Naive thymus-derived CD4-positive, alpha-beta T cell (primary cell): ENCODE measurements at regions not wholly inside any gene's neighbourhood (a gene's known extent, or its start where the extent isn't known, plus 50 kb on each side); places are given as distances from the start of the nearest gene placed in this dataset.
A peak's percentile ranks its signal among the peaks of the same experiment; 100 is the strongest.

ENCODE experiments used
- ATAC-seq: fragments of 150-1000 bp; cut with Tn5 transposase; 2 replicates; pipeline ENCODE4 v1.10.0; 2021; ENCODE audit warnings: mild to moderate bottlenecking, moderate library complexity
- CTCF ChIA-PET: fragments of 350-600 bp; sonication (Branson Sonifier 250); formaldehyde crosslinking; loops from one replicate; lab custom pipeline; 2021; ENCODE audit warnings: antibody characterized with exemption; lab: Charles Lee
- POLR2A ChIA-PET: fragments of 350-600 bp; sonication (Branson Sonifier 250); formaldehyde crosslinking; loops from one replicate; lab custom pipeline; 2021; ENCODE audit warnings: antibody characterized with exemption, inconsistent platforms; lab: Charles Lee
- DNase-seq, 9 donors: peaks; one replicate each; pipeline versions ENCODE4 v3.0.0 to v3.0.0-alpha.2; 2020 to 2022; ENCODE audit warnings: mixed read lengths in 1 of 9
- H3K27ac ChIP-seq: one replicate; pipeline ENCODE4 v1.7.0; 2013; ENCODE audit warnings: mild to moderate bottlenecking, low read depth, low read length, moderate library complexity
- H3K27me3 ChIP-seq, 2 donors: one replicate each; pipeline ENCODE4 v1.7.0; 2013; ENCODE audit warnings: low read length in 2 of 2, mild to moderate bottlenecking in 2 of 2, moderate library complexity in 2 of 2; ENCODE audit not compliant: control insufficient read depth in 2 of 2, insufficient read depth in 2 of 2
- H3K36me3 ChIP-seq, 3 experiments: 1 replicate in 2 of 3; 2 replicates in 1 of 3; pipeline ENCODE4 v1.7.0; 2013; ENCODE audit warnings: low read length in 3 of 3, mild to moderate bottlenecking in 3 of 3, moderate library complexity in 1 of 3; ENCODE audit not compliant: insufficient read depth in 3 of 3, control insufficient read depth in 2 of 3
- H3K4me1 ChIP-seq, 2 donors: one replicate each; pipeline ENCODE4 v1.7.0; 2013; ENCODE audit warnings: low read length in 2 of 2, mild to moderate bottlenecking in 2 of 2, moderate library complexity in 1 of 2; ENCODE audit not compliant: control insufficient read depth in 2 of 2, insufficient read depth in 2 of 2
- H3K4me3 ChIP-seq: 2 replicates; pipeline ENCODE4 v1.7.0; 2013; ENCODE audit warnings: mild to moderate bottlenecking, low read length
- H3K9me3 ChIP-seq, 3 experiments: 1 replicate in 2 of 3; 2 replicates in 1 of 3; pipeline ENCODE4 v1.7.0; 2013; ENCODE audit warnings: low read length in 3 of 3; ENCODE audit not compliant: control insufficient read depth in 2 of 3
- H3K27ac Mint-ChIP-seq, 9 donors: one replicate each; pipeline ENCODE4 v1.8.0; 2020 to 2022; ENCODE audit warnings: mixed read lengths in 9 of 9, mild to moderate bottlenecking in 8 of 9, moderate library complexity in 5 of 9, inconsistent platforms in 2 of 9
- H3K27me3 Mint-ChIP-seq, 5 donors: one replicate each; pipeline ENCODE4 v1.8.0; 2021 to 2022; ENCODE audit warnings: mixed read lengths in 5 of 5, mild to moderate bottlenecking in 1 of 5
- H3K36me3 Mint-ChIP-seq, 5 donors: one replicate each; pipeline ENCODE4 v1.8.0; 2020 to 2022; ENCODE audit warnings: mixed read lengths in 5 of 5, mild to moderate bottlenecking in 3 of 5, inconsistent platforms in 1 of 5
- H3K4me1 Mint-ChIP-seq, 7 donors: one replicate each; pipeline ENCODE4 v1.8.0; 2020 to 2022; ENCODE audit warnings: mixed read lengths in 7 of 7, mild to moderate bottlenecking in 3 of 7, inconsistent platforms in 1 of 7
- H3K4me3 Mint-ChIP-seq, 10 donors: one replicate each; pipeline ENCODE4 v1.8.0; 2020 to 2022; ENCODE audit warnings: mild to moderate bottlenecking in 10 of 10, mixed read lengths in 10 of 10, moderate library complexity in 6 of 10, inconsistent platforms in 2 of 10
- H3K9me3 Mint-ChIP-seq, 11 donors: one replicate each; pipeline ENCODE4 v1.8.0; 2020 to 2022; ENCODE audit warnings: mixed read lengths in 11 of 11, mild to moderate bottlenecking in 4 of 11, inconsistent platforms in 1 of 11, moderate library complexity in 1 of 11
- intact Hi-C, 2 donors: fragments of 100-400 bp; cut with micrococcal nuclease; formaldehyde crosslinking; loops; one replicate each; pipeline ENCODE4 v1.15.1; 2023

DNA sequence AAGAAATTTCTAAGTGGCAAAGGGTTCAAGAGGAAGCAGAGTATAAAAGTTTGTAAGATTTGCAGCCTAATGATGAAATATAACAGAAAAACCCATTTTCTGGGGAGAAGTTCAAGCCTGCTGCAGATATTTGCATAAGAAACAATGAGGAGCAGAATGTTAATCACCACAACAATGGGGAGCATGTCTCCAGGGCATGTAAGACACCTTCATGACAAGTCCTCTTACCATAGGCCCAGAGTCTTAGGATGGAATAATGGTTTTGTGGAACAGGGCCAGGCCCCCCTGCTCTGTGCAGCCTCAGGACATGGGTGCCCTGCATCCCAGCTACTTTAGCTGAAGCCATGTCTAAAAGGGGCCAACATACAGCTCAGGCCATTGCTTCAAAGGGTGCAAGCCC, 809.0 kb upstream of the SLITRK5 start:
- ChIA-PET CTCF (no interaction called here), POLR2A (no interaction called here)
- H3K9me3 ChIP-seq, result no peaks in the 10 kb centered on the region
- no peaks in the 10 kb centered on the region for H3K36me3 ChIP-seq
- DNase-seq, result no peak
- no peaks in the 10 kb centered on the region for H3K27me3 ChIP-seq
- no peak overlapping the region for H3K4me3 ChIP-seq
- intact Hi-C loops, result no loop called here
- Mint-ChIP-seq H3K4me1 (no peaks in the 10 kb centered on the region), H3K27me3 (no peaks in the 10 kb centered on the region), H3K36me3 (no peaks in the 10 kb centered on the region), H3K27ac (no peak overlapping the region), H3K4me3 (no peak overlapping the region), H3K9me3 (peaks cover 0 to 6% (median 2%) of the 10 kb centered on the region in 11 donors)
- H3K4me1 ChIP-seq, result no peaks in the 10 kb centered on the region
- H3K27ac ChIP-seq, result no peak overlapping the region
- no peak for ATAC-seq

GRCh38 chr13:86864376-86864775, 806.8 kb upstream of the SLITRK5 start:
- ATAC-seq (no peak), DNase-seq (no peak)
- no peaks in the 10 kb centered on the region for H3K36me3 ChIP-seq
- no peaks in the 10 kb centered on the region for H3K4me1 Mint-ChIP-seq
- H3K9me3 Mint-ChIP-seq, result peaks cover 0 to 6% (median 2%) of the 10 kb centered on the region in 11 donors
- CTCF ChIA-PET, result no interaction called here
- H3K27ac Mint-ChIP-seq, result no peak overlapping the region
- H3K4me1 ChIP-seq, result no peaks in the 10 kb centered on the region
- H3K36me3 Mint-ChIP-seq, result no peaks in the 10 kb centered on the region
- no peaks in the 10 kb centered on the region for H3K9me3 ChIP-seq
- intact Hi-C loops, result no loop called here
- no peaks in the 10 kb centered on the region for H3K27me3 Mint-ChIP-seq
- no peaks in the 10 kb centered on the region for H3K27me3 ChIP-seq
- no peak overlapping the region for H3K4me3 ChIP-seq
- no peak overlapping the region for H3K4me3 Mint-ChIP-seq
- POLR2A ChIA-PET, result no interaction called here
- H3K27ac ChIP-seq, result no peak overlapping the region

- ATAC-seq (no peak), DNase-seq (peak in 1 of 9 donors; percentile 5)
- POLR2A ChIA-PET, result no interaction called here
- Histone ChIP-seq H3K27me3 (no peaks in the 10 kb centered on the region), H3K9me3 (no peaks in the 10 kb centered on the region), H3K4me3 (no peak overlapping the region), H3K4me1 (no peaks in the 10 kb centered on the region), H3K36me3 (no peaks in the 10 kb centered on the region), H3K27ac (no peak overlapping the region)
- H3K4me1 Mint-ChIP-seq, result no peaks in the 10 kb centered on the region
- no peaks in the 10 kb centered on the region for H3K27me3 Mint-ChIP-seq
- H3K4me3 Mint-ChIP-seq, result no peak overlapping the region
- no peaks in the 10 kb centered on the region for H3K36me3 Mint-ChIP-seq
- H3K27ac Mint-ChIP-seq, result no peak overlapping the region
- peaks cover 0 to 3% (median 0%) of the 10 kb centered on the region in 11 donors for H3K9me3 Mint-ChIP-seq
- intact Hi-C loops, result loop anchor here in 1 of 2 donors (10.0 kb wide), 1 partner anchor 794 kb away; no protein-coding TSS in a partner anchor
- CTCF ChIA-PET, result no interaction called here
Observed at GRCh38 chr13:86870444-86870843, 800.7 kb upstream of the SLITRK5 start.

GRCh38 chr13:86877441-86877840, 793.7 kb upstream of the SLITRK5 start:
- Mint-ChIP-seq H3K4me1 (peaks cover 0 to under 1% (median 0%) of the 10 kb centered on the region in 7 donors), H3K36me3 (peaks cover 0 to under 1% (median 0%) of the 10 kb centered on the region in 5 donors), H3K4me3 (no peak overlapping the region), H3K27ac (no peak overlapping the region), H3K9me3 (peaks cover 0 to 3% (median under 1%) of the 10 kb centered on the region in 11 donors), H3K27me3 (peaks cover 0 to under 1% (median 0%) of the 10 kb centered on the region in 5 donors)
- H3K9me3 ChIP-seq, result no peaks in the 10 kb centered on the region
- POLR2A ChIA-PET, result no interaction called here
- no peak for DNase-seq
- no peak overlapping the region for H3K27ac ChIP-seq
- no peaks in the 10 kb centered on the region for H3K4me1 ChIP-seq
- no peaks in the 10 kb centered on the region for H3K36me3 ChIP-seq
- intact Hi-C loops, result loop anchor here in 1 of 2 donors (10.0 kb wide), 1 partner anchor 787 kb away; no protein-coding TSS in a partner anchor
- H3K27me3 ChIP-seq, result no peaks in the 10 kb centered on the region
- no peak overlapping the region for H3K4me3 ChIP-seq
- CTCF ChIA-PET, result no interaction called here
- ATAC-seq, result no peak

DNA sequence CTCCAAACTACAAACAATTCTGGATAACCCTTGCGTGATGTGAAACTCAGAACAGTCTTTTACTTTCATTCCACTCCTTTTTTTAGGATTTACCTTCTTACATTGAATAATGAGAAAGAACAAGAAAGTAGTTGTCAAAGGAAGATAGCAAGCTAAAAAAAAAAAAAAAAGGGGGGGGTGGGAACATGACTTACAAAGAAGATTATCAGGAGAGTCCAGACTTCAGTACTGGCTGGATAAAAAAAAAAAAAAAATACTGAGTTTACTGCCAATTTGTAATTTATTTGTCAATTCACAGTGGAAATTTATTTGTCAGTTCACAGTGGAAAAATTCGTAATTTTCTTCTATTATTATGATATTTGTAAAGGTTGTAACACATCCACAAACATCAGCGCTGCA, 792.4 kb upstream of the SLITRK5 start:
- H3K27me3 ChIP-seq, result no peaks in the 10 kb centered on the region
- CTCF ChIA-PET, result no interaction called here
- no peaks in the 10 kb centered on the region for H3K36me3 ChIP-seq
- no peak overlapping the region for H3K27ac Mint-ChIP-seq
- POLR2A ChIA-PET, result no interaction called here
- DNase-seq (no peak), ATAC-seq (no peak)
- intact Hi-C loops, result loop anchor here in 1 of 2 donors (10.0 kb wide), 1 partner anchor 786 kb away; no protein-coding TSS in a partner anchor
- peaks cover 0 to 4% (median 0%) of the 10 kb centered on the region in 7 donors for H3K4me1 Mint-ChIP-seq
- H3K4me3 Mint-ChIP-seq, result no peak overlapping the region
- H3K9me3 ChIP-seq, result no peaks in the 10 kb centered on the region
- H3K4me1 ChIP-seq, result no peaks in the 10 kb centered on the region
- peaks cover 0 to 6% (median 3%) of the 10 kb centered on the region in 11 donors for H3K9me3 Mint-ChIP-seq
- H3K36me3 Mint-ChIP-seq, result peaks cover 0 to 6% (median 0%) of the 10 kb centered on the region in 5 donors
- H3K4me3 ChIP-seq, result no peak overlapping the region
- no peak overlapping the region for H3K27ac ChIP-seq
- peaks cover 0 to 6% (median 0%) of the 10 kb centered on the region in 5 donors for H3K27me3 Mint-ChIP-seq

DNA sequence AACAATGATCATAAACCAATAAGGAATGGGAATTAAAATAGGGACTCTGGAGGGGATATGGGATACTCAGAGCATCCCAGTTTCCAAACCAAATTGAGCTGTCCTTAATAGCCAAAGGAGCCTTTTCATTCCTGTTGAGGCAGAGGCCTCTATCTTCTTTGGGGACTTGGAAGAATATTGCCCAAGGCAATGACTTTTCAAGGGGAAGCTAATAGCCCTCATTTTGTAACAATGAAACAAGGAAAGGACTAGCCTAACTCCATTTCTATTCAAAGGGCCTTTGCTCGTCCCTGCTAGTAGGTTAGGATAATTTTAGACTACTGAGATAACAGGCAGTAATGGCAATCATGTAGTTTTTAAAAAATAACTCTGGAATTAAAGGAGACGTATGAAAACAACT, 789.8 kb upstream of the SLITRK5 start:
- intact Hi-C loops, result no loop called here
- Histone ChIP-seq H3K4me1 (no peaks in the 10 kb centered on the region), H3K9me3 (no peaks in the 10 kb centered on the region), H3K4me3 (no peak overlapping the region), H3K36me3 (no peaks in the 10 kb centered on the region), H3K27ac (no peak overlapping the region), H3K27me3 (no peaks in the 10 kb centered on the region)
- ChIA-PET CTCF (no interaction called here), POLR2A (no interaction called here)
- Mint-ChIP-seq H3K36me3 (peaks cover 0 to 6% (median 0%) of the 10 kb centered on the region in 5 donors), H3K4me3 (no peak overlapping the region), H3K27ac (no peak overlapping the region), H3K4me1 (peaks cover 0 to 4% (median 0%) of the 10 kb centered on the region in 7 donors), H3K9me3 (peaks cover 0 to 8% (median 4%) of the 10 kb centered on the region in 11 donors), H3K27me3 (peaks cover 0 to 6% (median 0%) of the 10 kb centered on the region in 5 donors)
- DNase-seq (no peak), ATAC-seq (no peak)

DNA sequence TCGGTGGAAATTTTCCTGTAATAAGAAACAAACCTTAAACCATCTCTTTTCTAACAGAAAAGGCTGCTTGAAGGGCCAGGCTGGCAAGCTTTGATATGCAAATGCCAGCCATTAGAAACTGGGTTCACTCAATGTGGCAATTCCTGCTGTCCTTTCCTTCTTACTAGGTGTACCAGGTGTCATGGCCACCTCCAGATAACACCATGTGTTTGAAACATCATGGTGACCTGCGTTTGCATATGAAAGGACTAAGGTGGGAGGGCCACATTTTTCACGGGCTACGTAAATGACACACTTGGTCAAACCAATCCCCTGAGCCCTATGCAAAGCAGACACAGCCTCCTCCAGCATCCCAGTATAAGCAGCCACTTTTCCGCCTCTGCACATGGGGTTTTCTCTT, 789.1 kb upstream of the SLITRK5 start:
- H3K4me3 ChIP-seq, result no peak overlapping the region
- no peak for ATAC-seq
- no peaks in the 10 kb centered on the region for H3K4me1 ChIP-seq
- Mint-ChIP-seq H3K9me3 (peaks cover 0 to 8% (median 4%) of the 10 kb centered on the region in 11 donors), H3K4me1 (peaks cover 0 to 4% (median 0%) of the 10 kb centered on the region in 7 donors), H3K27ac (no peak overlapping the region), H3K4me3 (no peak overlapping the region), H3K36me3 (peaks cover 0 to 6% (median 0%) of the 10 kb centered on the region in 5 donors), H3K27me3 (peaks cover 0 to 6% (median 0%) of the 10 kb centered on the region in 5 donors)
- POLR2A ChIA-PET, result no interaction called here
- H3K27ac ChIP-seq, result no peak overlapping the region
- no peaks in the 10 kb centered on the region for H3K27me3 ChIP-seq
- no peaks in the 10 kb centered on the region for H3K9me3 ChIP-seq
- no peak for DNase-seq
- H3K36me3 ChIP-seq, result no peaks in the 10 kb centered on the region
- CTCF ChIA-PET, result no interaction called here
- intact Hi-C loops, result no loop called here
